ENCODE measurements at regions not wholly inside any gene's neighbourhood (a gene's known extent, or its start where the extent isn't known, plus 50 kb on each side); places are given as distances from the start of the nearest gene placed in this dataset.
A peak's percentile ranks its signal among the peaks of the same experiment; 100 is the strongest.

GRCh38 chr11:43119275-43119970 is 192.4 kb upstream of the API5 start:
- intact Hi-C loops (cut with micrococcal nuclease), result no loop called here
- no peak overlapping the region for H3K4me3 ChIP-seq (ENCODE audit: low read length in 2 of 2)
- CTCF ChIA-PET (ENCODE audit: partially characterized antibody), result no interaction called here
- Mint-ChIP-seq H3K9me3 (peaks cover 0 to 4% (median 0%) of the 10 kb centered on the region in 8 donors), H3K4me1 (no peaks in the 10 kb centered on the region), H3K27ac (peak overlapping the region in 1 of 7 donors; percentile 0), H3K4me3 (no peak overlapping the region), H3K27me3 (no peaks in the 10 kb centered on the region), H3K36me3 (no peaks in the 10 kb centered on the region)
- H3K36me3 ChIP-seq (ENCODE audit: insufficient read depth, low read length), result no peaks in the 10 kb centered on the region
- H3K27me3 ChIP-seq (ENCODE audit: insufficient read depth, low read length), result no peaks in the 10 kb centered on the region
- no peak overlapping the region for H3K27ac ChIP-seq (ENCODE audit: low read depth, low read length)
- POLR2A ChIA-PET (ENCODE audit: partially characterized antibody), result no interaction called here
- no peaks in the 10 kb centered on the region for H3K4me1 ChIP-seq (ENCODE audit: insufficient read depth, low read length)
- H3K9me3 ChIP-seq (ENCODE audit: control insufficient read depth in 1 of 2, low read length in 2 of 2), result no peaks in the 10 kb centered on the region
- DNase-seq, result no peak

- no peak for DNase-seq
- POLR2A ChIA-PET (ENCODE audit: partially characterized antibody), result no interaction called here
- CTCF ChIA-PET (ENCODE audit: partially characterized antibody), result no interaction called here
- H3K27ac Mint-ChIP-seq, result no peak overlapping the region
- H3K9me3 Mint-ChIP-seq, result peaks cover 0 to 4% (median 0%) of the 10 kb centered on the region in 8 donors
- H3K36me3 Mint-ChIP-seq, result no peaks in the 10 kb centered on the region
- H3K27ac ChIP-seq (ENCODE audit: low read depth, low read length), result no peak overlapping the region
- no peaks in the 10 kb centered on the region for H3K4me1 ChIP-seq (ENCODE audit: insufficient read depth, low read length)
- intact Hi-C loops (cut with micrococcal nuclease), result no loop called here
- H3K27me3 Mint-ChIP-seq, result no peaks in the 10 kb centered on the region
- H3K9me3 ChIP-seq (ENCODE audit: control insufficient read depth in 1 of 2, low read length in 2 of 2), result no peaks in the 10 kb centered on the region
- H3K27me3 ChIP-seq (ENCODE audit: insufficient read depth, low read length), result no peaks in the 10 kb centered on the region
- H3K4me1 Mint-ChIP-seq, result no peaks in the 10 kb centered on the region
- H3K4me3 ChIP-seq (ENCODE audit: low read length in 2 of 2), result no peak overlapping the region
- H3K36me3 ChIP-seq (ENCODE audit: insufficient read depth, low read length), result no peaks in the 10 kb centered on the region
- H3K4me3 Mint-ChIP-seq, result no peak overlapping the region
These were observed 189.2 kb upstream of the API5 start for GRCh38 chr11:43122546-43122945.

GRCh38 chr11:43123443-43123842 is 188.4 kb upstream of the API5 start:
- Histone ChIP-seq H3K36me3 (ENCODE audit: insufficient read depth, low read length) (no peaks in the 10 kb centered on the region), H3K4me3 (ENCODE audit: low read length in 2 of 2) (no peak overlapping the region), H3K4me1 (ENCODE audit: insufficient read depth, low read length) (no peaks in the 10 kb centered on the region), H3K27me3 (ENCODE audit: insufficient read depth, low read length) (no peaks in the 10 kb centered on the region), H3K9me3 (ENCODE audit: control insufficient read depth in 1 of 2, low read length in 2 of 2) (no peaks in the 10 kb centered on the region), H3K27ac (ENCODE audit: low read depth, low read length) (no peak overlapping the region)
- Mint-ChIP-seq H3K4me3 (no peak overlapping the region), H3K27me3 (no peaks in the 10 kb centered on the region), H3K9me3 (peaks cover 0 to 2% (median 0%) of the 10 kb centered on the region in 8 donors), H3K36me3 (no peaks in the 10 kb centered on the region), H3K27ac (no peak overlapping the region), H3K4me1 (no peaks in the 10 kb centered on the region)
- POLR2A ChIA-PET (ENCODE audit: partially characterized antibody), result no interaction called here
- intact Hi-C loops (cut with micrococcal nuclease), result no loop called here
- DNase-seq, result no peak
- CTCF ChIA-PET (ENCODE audit: partially characterized antibody), result no interaction called here

GRCh38 chr11:43124272-43124935 is 187.4 kb upstream of the API5 start:
- H3K36me3 ChIP-seq (ENCODE audit: insufficient read depth, low read length), result no peaks in the 10 kb centered on the region
- H3K4me1 ChIP-seq (ENCODE audit: insufficient read depth, low read length), result no peaks in the 10 kb centered on the region
- H3K4me3 ChIP-seq (ENCODE audit: low read length in 2 of 2), result no peak overlapping the region
- H3K27me3 Mint-ChIP-seq, result no peaks in the 10 kb centered on the region
- ChIA-PET POLR2A (ENCODE audit: partially characterized antibody) (no interaction called here), CTCF (ENCODE audit: partially characterized antibody) (no interaction called here)
- H3K27ac ChIP-seq (ENCODE audit: low read depth, low read length), result no peak overlapping the region
- H3K27me3 ChIP-seq (ENCODE audit: insufficient read depth, low read length), result no peaks in the 10 kb centered on the region
- no peak for DNase-seq
- no peaks in the 10 kb centered on the region for H3K4me1 Mint-ChIP-seq
- no peaks in the 10 kb centered on the region for H3K9me3 ChIP-seq (ENCODE audit: control insufficient read depth in 1 of 2, low read length in 2 of 2)
- H3K4me3 Mint-ChIP-seq, result no peak overlapping the region
- H3K36me3 Mint-ChIP-seq, result no peaks in the 10 kb centered on the region
- intact Hi-C loops (cut with micrococcal nuclease), result no loop called here
- H3K27ac Mint-ChIP-seq, result no peak overlapping the region
- peaks cover 0 to 2% (median 0%) of the 10 kb centered on the region in 8 donors for H3K9me3 Mint-ChIP-seq

GRCh38 chr11:43129329-43129728 is 182.5 kb upstream of the API5 start:
- H3K27me3 Mint-ChIP-seq, result no peaks in the 10 kb centered on the region
- ChIA-PET POLR2A (ENCODE audit: partially characterized antibody) (no interaction called here), CTCF (ENCODE audit: partially characterized antibody) (no interaction called here)
- Histone ChIP-seq H3K4me3 (ENCODE audit: low read length in 2 of 2) (no peak overlapping the region), H3K9me3 (ENCODE audit: control insufficient read depth in 1 of 2, low read length in 2 of 2) (no peaks in the 10 kb centered on the region), H3K36me3 (ENCODE audit: insufficient read depth, low read length) (no peaks in the 10 kb centered on the region), H3K27ac (ENCODE audit: low read depth, low read length) (no peak overlapping the region), H3K27me3 (ENCODE audit: insufficient read depth, low read length) (no peaks in the 10 kb centered on the region), H3K4me1 (ENCODE audit: insufficient read depth, low read length) (no peaks in the 10 kb centered on the region)
- H3K4me1 Mint-ChIP-seq, result no peaks in the 10 kb centered on the region
- intact Hi-C loops (cut with micrococcal nuclease), result no loop called here
- H3K36me3 Mint-ChIP-seq, result no peaks in the 10 kb centered on the region
- peaks cover 0 to 4% (median 0%) of the 10 kb centered on the region in 8 donors for H3K9me3 Mint-ChIP-seq
- H3K4me3 Mint-ChIP-seq, result no peak overlapping the region
- no peak overlapping the region for H3K27ac Mint-ChIP-seq
- no peak for DNase-seq

- peaks cover 0 to 4% (median 0%) of the 10 kb centered on the region in 8 donors for H3K9me3 Mint-ChIP-seq
- H3K27ac ChIP-seq (ENCODE audit: low read depth, low read length), result no peak overlapping the region
- H3K36me3 Mint-ChIP-seq, result no peaks in the 10 kb centered on the region
- no peak overlapping the region for H3K27ac Mint-ChIP-seq
- no peaks in the 10 kb centered on the region for H3K9me3 ChIP-seq (ENCODE audit: control insufficient read depth in 1 of 2, low read length in 2 of 2)
- CTCF ChIA-PET (ENCODE audit: partially characterized antibody), result no interaction called here
- no peaks in the 10 kb centered on the region for H3K27me3 Mint-ChIP-seq
- H3K27me3 ChIP-seq (ENCODE audit: insufficient read depth, low read length), result no peaks in the 10 kb centered on the region
- no peaks in the 10 kb centered on the region for H3K4me1 Mint-ChIP-seq
- H3K4me3 Mint-ChIP-seq, result no peak overlapping the region
- POLR2A ChIA-PET (ENCODE audit: partially characterized antibody), result no interaction called here
- no peak overlapping the region for H3K4me3 ChIP-seq (ENCODE audit: low read length in 2 of 2)
- no peaks in the 10 kb centered on the region for H3K36me3 ChIP-seq (ENCODE audit: insufficient read depth, low read length)
- H3K4me1 ChIP-seq (ENCODE audit: insufficient read depth, low read length), result no peaks in the 10 kb centered on the region
- intact Hi-C loops (cut with micrococcal nuclease), result no loop called here
- DNase-seq, result no peak
These were observed 181.2 kb upstream of the API5 start for GRCh38 chr11:43130616-43131015.

GRCh38 chr11:43135966-43136534 is 175.7 kb upstream of the API5 start:
- intact Hi-C loops (cut with micrococcal nuclease), result no loop called here
- peaks cover 0 to 6% (median 4%) of the 10 kb centered on the region in 8 donors for H3K9me3 Mint-ChIP-seq
- CTCF ChIA-PET (ENCODE audit: partially characterized antibody), result no interaction called here
- Histone ChIP-seq H3K36me3 (ENCODE audit: insufficient read depth, low read length) (no peaks in the 10 kb centered on the region), H3K4me1 (ENCODE audit: insufficient read depth, low read length) (no peaks in the 10 kb centered on the region), H3K4me3 (ENCODE audit: low read length in 2 of 2) (no peak overlapping the region), H3K27ac (ENCODE audit: low read depth, low read length) (no peak overlapping the region), H3K9me3 (ENCODE audit: control insufficient read depth in 1 of 2, low read length in 2 of 2) (no peaks in the 10 kb centered on the region), H3K27me3 (ENCODE audit: insufficient read depth, low read length) (no peaks in the 10 kb centered on the region)
- DNase-seq, result no peak
- POLR2A ChIA-PET (ENCODE audit: partially characterized antibody), result no interaction called here
- no peak overlapping the region for H3K27ac Mint-ChIP-seq
- peaks cover 0 to 1% of the 10 kb centered on the region in 2 donors for H3K27me3 Mint-ChIP-seq
- H3K36me3 Mint-ChIP-seq, result no peaks in the 10 kb centered on the region
- no peaks in the 10 kb centered on the region for H3K4me1 Mint-ChIP-seq
- no peak overlapping the region for H3K4me3 Mint-ChIP-seq
